GM19239 (cell line): ENCODE measurements at regions not wholly inside any gene's neighbourhood (a gene's known extent, or its start where the extent isn't known, plus 50 kb on each side); places are given as distances from the start of the nearest gene placed in this dataset.

Experiments used
- DNase-seq: peaks from one replicate; pipeline ENCODE4 v3.0.0; 2011; ENCODE audit warnings: low spot score; ENCODE audit not compliant: insufficient read length
- FAIRE-seq: peaks from 2 replicates; lab custom pipeline; 2011; peaks lifted over from hg19 to GRCh38; lab: Jason Lieb, UNC

DNA sequence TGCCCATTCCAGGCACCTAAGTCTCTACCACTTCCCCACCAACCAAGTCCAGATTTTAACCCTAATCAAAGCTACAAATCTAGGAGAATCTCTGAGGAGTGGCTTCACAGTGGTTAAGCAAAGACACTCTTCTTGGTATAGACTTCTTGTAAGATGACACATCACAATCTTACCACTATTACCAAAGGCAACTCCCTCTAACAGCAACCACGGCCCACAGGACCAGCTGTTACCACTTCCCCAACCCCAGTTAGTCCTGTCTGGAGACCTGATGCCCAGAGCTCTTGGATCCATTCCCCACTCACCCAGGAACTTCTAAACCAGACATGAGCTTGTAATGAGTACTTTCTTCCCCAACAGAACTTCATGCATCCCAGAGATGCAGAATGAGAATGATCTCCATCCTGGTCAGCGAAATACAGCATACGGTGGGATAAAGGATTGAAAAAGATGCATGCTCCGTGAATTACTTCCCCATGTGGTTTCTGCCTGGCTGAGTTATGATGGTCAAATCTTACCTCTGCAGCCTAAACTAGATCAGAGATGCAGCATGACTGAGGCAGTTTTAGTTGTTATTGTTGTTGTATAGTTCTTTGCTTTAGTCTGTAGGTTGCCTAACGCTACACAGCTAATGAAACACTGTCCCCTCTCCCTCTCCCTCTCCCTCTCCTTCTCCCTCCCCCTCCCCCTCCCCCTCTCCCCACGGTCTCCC is 87.7 kb upstream of the FOXN3 start:
- FAIRE-seq (no peak), DNase-seq (peak; percentile 26)

- FAIRE-seq: no peak
- no peak for DNase-seq
These were observed 87.1 kb upstream of the FOXN3 start for GRCh38 chr14:89504091-89504490.

DNA sequence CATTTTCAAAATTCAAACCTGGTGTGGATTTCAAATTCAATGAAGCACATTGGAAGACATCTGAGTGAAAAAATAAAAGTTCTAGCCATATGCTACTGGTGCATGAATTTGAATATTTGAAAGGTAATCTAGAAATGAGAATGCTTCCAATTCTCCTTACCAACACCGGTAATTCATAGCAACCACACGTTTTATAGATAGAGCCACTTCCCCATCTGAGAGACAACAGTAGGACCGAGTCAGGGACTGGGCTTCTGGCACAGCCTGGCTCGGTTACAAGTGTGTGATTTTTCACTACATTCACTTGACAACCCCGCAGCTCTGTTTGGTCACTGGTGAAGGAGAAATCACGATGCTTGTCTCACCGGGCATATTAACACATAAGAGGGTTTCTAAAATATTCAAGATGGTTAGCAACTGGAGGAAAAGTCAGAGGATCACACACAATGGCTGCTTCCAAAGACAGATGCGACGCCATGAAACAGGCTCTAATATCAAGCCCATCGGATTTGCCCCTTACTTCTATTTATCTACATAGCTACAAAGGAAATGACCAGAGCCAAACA is 86.5 kb upstream of the FOXN3 start:
- no peak for FAIRE-seq
- peak; percentile 32 for DNase-seq

- no peak for FAIRE-seq
- DNase-seq: no peak
These were observed 85.9 kb upstream of the FOXN3 start for GRCh38 chr14:89502966-89503365.

DNA sequence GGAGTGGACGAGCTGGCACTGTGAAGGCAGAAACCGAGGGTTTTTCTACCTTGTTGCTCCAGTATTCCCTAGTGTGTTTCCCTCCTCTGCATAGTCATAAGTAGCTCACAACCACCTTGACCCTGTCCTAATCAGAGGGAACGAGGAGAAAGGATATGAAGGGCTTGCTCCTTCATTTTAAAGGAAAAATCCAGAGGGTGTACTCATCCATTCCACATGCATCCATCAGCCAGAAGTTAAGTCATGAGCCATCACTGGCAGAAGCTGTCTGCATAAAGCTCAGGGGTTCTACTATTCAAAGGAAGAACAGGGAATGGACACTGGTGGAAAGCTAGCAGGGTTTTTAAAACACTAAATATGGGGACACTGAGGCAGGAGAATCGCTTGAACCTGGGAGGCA is 84.3 kb upstream of the FOXN3 start:
- no peak for DNase-seq
- FAIRE-seq: no peak

DNA sequence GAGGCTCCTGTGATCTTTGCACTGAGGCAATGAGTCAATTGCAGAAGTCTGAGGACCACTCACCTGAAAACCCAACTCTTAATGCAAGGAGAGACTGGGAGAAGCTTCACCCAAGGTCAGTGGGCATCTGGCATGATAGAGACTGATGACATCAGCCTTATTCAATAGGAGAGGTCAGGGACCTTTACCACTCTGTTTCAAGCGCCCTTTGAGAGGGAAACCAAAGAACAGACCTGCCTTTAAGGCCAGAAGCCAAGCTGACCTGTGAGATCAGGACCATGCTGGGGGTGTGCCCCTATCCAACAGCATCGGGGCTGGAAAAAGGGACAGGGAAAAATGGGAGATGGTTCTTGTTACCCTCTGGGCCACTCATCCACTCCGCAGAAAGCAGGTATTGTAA is 83.3 kb upstream of the FOXN3 start:
- DNase-seq (no peak), FAIRE-seq (no peak)

DNA sequence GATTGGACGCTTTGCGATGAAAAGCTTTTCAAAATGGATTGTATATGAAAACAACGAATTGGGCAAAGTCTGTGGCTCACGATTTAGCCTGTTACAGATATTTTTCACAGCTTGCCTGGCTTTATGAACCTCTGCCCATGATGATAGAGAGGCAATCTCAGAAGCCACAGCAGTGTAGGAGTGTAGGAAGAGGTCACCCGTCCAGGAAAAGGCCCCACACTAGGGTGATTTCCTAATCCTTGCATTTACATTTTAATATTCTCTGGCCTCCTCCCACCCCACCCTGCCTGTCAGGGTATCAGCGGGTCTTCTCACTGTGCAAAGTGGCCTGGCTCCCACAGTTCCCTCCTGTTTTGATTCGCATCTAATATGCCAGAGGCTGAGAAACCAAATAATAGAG is 81.8 kb upstream of the FOXN3 start:
- DNase-seq (no peak), FAIRE-seq (no peak)

DNA sequence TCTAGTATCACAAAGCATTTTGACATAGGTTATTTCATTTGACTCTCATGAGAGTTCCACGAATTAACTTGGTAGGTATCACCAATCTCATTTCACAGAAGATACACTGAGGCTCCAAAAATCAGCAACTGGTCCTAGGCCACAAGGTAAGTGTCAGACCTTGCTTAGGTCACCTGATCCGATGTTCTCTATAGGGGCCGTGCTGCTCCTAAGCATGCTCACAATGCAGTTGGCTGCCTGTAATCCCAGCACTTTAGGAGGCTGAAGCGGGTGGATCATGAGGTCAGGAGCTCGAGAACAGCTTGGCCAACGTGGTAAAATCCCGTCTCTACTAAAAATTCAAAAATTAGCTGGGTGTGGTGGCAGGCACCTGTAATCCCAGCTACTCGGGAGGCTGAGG is 78.7 kb upstream of the FOXN3 start:
- DNase-seq (no peak), FAIRE-seq (no peak)

- peak; percentile 58 for FAIRE-seq
- peak; percentile 38 for DNase-seq
These were observed 77.0 kb upstream of the FOXN3 start for GRCh38 chr14:89493877-89494634.

GRCh38 chr14:89493406-89493805 is 76.4 kb upstream of the FOXN3 start:
- FAIRE-seq (peak; percentile 31), DNase-seq (no peak)

DNA sequence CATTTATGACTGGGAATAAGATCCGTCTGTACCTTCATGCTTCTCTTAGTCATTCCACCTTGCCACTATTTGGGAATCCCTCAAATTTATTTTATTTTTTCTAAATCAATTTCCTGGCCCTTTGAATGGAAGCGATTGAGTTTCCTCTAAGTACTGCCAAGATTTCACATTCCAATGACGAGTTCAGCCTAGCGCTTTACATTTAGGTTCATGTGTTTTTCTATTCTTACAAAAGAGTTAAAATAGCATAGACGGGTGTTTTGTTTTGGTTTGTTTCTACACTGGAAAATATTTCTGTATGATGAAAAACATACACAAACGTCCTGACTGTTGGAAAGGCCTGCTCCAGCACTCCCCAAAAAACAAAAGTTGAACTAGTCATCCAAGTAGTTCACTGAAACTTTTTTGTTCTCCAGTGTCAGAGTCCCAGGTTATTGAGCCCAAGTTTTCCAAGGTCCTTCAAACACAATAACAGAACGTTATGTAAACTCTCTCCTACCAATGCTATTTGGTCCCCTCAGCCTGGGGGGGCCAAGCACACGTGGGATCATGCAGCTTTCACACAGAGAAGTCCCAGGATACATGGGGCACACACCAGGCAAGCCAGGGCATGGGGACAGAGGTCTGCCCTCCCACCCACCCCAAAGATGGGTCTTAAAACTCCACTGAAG is 74.8 kb upstream of the FOXN3 start:
- FAIRE-seq (no peak), DNase-seq (no peak)

DNA sequence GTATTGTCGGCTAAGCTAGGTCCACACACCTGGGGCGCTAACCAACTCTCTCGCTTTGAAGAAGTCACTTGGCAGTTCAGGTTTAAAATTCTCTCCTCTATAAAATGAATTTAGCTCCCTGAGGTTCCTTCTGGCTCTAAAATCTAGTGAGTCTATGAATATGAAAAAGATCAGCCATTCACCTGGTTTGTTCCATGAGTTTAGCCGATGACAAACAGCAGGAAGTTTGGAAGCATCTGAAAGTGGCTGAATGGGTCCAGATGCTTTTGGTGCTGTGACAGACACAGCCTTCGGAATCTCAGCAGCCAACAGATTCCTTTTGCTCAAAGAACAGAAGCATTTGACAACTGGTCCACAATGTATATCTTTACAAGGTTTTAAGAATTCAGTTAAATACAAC is 73.4 kb upstream of the FOXN3 start:
- no peak for DNase-seq
- no peak for FAIRE-seq

DNA sequence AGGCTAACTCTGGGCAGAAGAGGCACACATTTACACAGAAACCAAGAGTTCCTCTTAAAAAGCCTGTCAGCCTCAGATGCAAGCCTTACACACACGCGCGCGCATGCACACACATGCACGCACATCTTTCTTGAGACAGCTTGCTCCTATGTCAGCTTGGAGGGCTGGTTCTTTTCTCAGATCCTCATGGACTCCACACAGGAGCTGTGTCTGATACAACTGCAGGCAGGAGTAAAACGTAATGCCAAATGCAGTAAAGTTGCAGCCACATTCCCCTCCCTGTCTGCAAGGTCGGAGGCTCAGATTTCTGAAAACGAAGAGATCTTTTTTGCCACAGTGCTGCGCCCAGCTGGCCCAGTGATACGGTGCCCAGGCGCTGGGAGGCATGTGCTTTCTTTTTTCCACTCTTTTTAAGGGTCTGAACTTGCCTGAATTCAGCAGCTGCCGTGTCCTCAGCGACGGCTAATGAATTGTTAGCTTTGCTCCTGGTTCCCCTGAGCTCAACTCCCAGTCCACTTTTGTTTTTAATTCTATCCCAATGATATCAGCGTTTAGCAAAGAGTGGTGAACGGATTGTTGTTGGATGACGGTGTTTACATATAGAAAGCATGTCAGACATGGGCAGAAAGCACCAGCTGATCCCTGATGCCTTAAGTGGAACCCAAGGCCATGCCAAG is 72.9 kb upstream of the FOXN3 start:
- DNase-seq (no peak), FAIRE-seq (no peak)

GRCh38 chr14:89486961-89487360 is 69.9 kb upstream of the FOXN3 start:
- DNase-seq: no peak
- FAIRE-seq: no peak

DNA sequence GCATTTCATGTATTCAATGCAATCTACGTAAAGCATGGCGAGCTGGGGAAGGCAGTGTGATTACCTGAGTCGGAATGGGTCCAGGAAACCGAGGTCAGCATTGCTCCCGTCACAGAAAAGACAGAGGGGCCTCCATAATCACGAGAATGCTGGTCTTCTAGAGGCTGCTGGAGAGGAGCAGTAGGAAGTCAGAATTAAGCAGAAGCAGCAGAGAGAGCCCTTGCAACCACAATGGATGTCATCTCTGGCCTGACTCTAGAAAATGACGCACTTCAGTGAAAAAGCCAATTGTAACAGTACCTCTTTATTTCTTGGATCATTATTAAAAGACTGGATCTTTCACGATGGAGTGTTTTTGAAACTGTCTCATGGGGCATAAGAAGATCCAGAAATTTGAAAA is 69.5 kb upstream of the FOXN3 start:
- no peak for FAIRE-seq
- no peak for DNase-seq

- no peak for DNase-seq
- no peak for FAIRE-seq
These were observed 68.2 kb upstream of the FOXN3 start for GRCh38 chr14:89485264-89485663.

DNA sequence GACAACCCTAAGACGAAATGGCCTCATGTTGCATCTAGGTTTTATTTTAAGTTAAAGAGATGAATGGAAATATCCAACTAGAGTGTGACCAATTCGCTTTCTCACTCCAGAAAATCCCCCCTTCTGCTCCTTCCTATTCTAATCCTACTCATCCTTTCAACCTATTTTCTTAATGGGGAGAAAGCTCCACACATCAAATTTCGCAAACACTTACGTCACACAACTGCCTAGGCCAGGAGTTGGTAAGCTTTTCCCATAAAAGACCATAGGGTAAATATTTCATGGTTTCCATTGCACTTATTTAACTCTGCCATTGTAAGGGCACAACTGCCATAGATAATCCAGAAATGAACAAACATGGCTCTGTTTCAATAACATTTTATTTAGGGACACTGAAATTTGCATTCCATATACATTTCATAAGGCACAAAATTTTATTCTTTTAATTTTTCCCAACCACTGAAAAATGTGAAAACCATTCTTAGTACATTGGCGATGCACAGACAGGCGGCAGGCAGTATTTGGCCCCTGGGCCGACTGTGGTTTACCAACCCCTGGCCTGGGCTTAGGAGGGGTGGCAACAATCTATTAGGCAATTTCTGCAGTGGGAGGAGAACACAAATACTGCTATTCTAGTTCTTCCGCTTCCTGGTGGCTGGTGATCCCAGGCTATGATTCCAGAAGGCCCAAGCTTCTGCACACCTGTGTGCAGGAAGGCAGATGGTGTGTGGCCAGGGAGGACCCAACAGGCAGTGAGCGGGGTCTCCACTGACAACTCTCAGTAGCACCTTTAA is 67.2 kb upstream of the FOXN3 start:
- DNase-seq: no peak
- no peak for FAIRE-seq

- DNase-seq: no peak
These were observed 64.2 kb upstream of the FOXN3 start for GRCh38 chr14:89481196-89481595.

GRCh38 chr14:89480278-89480677 is 63.2 kb upstream of the FOXN3 start:
- DNase-seq: no peak
- no peak for FAIRE-seq

More at GRCh38 chr14:89481196-89481595, 64.2 kb upstream of the FOXN3 start:
- no peak for FAIRE-seq

- no peak for FAIRE-seq
- DNase-seq: no peak
These were observed 62.8 kb upstream of the FOXN3 start for GRCh38 chr14:89479802-89480201.
